ENCODE measurements at regions not wholly inside any gene's neighbourhood (a gene's known extent, or its start where the extent isn't known, plus 50 kb on each side); places are given as distances from the start of the nearest gene placed in this dataset.
"Not testable (repeated sequence)": the region's sequence is repeated elsewhere in the genome, so short reads cannot be mapped to it uniquely, and the experiment has no call there.

DNA sequence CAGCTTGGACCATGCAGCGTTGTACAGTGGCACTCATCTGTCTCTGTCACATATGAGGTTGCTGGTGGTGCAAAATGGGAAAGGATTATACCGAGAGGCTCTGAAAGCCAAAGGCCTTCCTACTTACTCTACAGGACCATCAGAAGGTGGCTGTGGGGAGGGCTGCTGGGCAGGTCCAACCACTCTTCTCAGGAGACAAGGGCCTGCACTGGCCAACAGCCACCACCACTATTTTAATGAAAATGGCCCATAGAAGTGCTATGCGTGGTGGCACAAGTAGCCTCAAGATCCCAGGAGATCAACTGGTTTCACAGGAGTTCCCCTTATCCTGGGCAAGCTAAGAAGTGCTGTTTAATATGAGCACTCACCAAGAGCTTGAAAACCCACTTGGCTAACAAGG lies 52.3 kb downstream of the MRPL57 start:
- no peak for DNase-seq (ENCODE audit: low read depth)

DNA sequence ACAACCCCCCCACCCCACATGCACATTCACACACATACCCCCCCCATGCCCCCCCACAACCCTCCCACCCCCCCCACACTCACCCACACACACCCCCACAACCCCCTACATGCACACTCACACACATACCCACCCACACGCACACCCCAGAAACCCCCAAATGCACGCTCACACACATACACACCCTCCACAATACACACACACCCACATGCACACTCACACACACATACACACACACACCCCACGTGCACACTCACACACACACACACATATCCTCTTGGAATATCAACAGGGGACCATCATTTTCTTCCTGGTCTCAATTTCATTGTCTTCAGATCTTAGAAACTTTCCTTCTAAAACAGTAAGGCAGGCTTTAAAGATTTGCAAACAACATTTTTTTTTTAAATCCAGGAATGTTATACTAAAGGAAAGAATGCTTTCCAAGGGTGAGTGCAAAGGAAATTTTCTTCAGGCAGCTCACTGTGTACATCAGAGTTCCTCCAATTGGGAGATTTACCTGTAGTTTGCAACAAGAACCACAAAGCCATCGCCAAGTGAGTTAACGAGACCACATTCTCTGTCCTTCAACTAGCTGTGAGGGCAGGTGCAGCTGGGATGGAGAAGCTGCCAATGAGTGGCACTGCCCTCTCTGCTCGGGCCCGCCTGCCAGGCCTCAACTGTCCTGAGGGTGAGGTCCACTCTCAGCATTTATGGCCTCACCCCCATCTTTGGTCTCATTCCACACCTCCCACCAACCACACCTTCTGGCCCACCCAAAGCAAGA lies 53.0 kb downstream of the MRPL57 start:
- DNase-seq (ENCODE audit: low read depth): no peak

DNA sequence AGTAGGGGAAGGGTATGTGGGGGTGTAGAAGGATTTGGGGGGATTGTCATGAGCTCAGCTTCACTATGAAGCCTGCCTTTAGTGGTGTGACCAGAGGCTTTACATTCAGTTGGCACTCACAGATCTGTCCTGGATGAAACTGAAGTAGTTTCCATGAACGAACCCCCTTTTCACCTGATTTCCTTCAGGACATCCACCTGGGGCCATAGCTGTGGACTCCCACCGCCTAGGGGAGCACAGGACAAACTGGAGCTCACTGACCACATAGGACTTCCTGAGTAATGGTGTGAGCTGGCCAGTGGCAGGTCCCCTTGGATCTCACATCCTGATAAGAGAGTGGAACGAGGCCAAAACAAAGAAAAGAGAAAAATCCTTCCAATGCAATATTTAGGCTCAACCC lies 54.1 kb downstream of the MRPL57 start:
- no peak for DNase-seq (ENCODE audit: low read depth)

DNA sequence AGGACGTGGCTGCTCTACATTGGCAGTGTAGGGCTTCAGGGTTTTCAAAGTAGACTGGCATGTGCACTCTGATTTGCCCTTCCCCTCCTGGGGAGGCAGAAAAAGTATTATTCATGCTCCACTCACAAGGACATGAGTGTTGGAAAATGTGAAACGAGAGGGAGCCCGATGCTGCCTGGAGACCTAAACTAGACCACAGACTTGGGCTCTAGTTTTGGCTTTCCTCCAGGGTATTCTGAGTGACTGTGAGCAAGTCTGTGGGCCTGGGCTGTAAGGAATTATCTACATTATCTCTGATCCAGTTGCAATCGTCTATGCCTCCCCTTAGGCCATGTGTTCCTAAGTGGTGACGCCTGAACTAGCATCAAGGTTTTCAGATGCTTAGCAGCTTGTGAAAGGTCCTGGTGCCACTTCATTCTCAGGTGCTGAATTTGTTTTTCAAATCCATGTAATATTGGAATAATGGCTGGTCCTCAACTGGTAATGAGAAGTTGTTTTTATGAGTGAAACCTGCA lies 55.0 kb downstream of the MRPL57 start:
- DNase-seq (ENCODE audit: low read depth): no peak

DNA sequence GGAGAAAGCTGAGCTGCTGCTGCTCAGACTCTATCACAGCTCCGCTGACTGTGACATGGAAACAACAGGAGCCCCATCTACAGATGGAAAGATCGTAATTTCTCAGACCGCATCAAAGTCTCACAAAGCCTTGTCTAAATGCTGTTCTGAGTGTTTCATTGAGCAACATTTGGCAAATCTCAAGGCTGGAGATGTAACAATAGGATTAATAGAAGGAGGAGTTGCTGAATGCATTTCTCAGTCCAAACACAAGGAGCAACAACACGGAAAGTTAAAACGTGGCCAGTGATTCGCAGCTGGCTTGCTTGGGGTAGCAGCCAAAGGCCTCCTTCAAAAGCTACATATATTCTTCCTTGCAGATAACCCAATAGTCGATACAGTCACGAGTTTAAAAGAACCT lies 55.7 kb downstream of the MRPL57 start:
- DNase-seq (ENCODE audit: low read depth): no peak

DNA sequence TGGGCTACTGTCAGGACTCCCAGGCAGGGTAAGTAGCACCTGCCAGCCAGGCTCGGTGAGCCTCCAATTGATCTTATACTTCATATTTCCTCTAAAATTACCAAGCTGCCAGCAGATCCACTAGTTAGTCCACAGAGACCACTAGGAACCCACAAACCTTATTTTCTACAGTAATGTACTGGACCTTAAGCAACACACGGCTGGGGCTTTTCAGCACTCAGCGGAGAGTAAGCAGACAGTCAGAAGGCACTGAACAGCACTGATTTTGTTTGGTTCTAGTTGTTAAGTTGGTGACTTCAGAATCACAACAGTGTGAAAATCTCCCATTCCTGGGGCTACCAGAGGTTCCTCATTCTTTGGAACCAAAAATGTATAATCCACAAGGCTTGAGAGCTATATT lies 56.1 kb downstream of the MRPL57 start:
- DNase-seq (ENCODE audit: low read depth): no peak

DNA sequence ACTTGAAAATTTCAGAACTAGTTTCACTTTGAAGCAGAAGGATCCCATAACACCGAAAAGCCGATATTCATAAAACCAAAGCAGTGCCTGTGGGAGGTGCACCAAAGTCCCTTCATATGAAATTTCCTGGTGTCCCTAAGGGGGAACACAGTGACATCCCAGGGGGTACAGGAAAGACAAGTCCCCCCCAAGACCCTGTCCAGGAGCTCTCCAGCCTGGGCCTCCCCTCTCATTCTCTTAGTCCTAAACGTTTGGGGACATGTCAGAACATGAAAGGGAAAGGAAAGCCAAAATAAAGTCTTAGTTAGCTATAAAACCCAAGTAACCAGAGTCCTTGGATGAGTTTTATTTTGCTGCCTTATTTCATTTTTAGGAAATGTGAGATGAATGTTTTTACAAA lies 56.6 kb downstream of the MRPL57 start:
- DNase-seq (ENCODE audit: low read depth): no peak

DNA sequence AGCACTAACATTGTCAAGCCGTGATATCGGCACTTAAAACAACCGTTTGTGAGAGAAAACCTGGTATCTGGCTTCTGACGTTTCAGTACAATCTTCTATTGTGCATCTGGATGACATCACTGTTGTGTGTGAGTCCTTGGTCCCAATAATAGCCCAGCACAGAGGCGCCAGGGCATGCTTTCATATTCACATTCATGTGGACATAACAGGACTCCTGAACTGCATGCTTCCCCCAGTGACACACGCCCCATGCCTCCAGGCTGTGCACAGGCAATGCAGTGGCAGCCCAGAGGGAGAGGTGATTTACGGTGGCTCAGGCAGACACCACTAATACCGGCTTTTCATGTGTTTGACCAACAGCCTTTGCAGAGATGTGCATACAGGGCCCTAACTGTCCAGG lies 58.1 kb downstream of the MRPL57 start:
- peak; percentile 8 for DNase-seq (ENCODE audit: low read depth)

DNA sequence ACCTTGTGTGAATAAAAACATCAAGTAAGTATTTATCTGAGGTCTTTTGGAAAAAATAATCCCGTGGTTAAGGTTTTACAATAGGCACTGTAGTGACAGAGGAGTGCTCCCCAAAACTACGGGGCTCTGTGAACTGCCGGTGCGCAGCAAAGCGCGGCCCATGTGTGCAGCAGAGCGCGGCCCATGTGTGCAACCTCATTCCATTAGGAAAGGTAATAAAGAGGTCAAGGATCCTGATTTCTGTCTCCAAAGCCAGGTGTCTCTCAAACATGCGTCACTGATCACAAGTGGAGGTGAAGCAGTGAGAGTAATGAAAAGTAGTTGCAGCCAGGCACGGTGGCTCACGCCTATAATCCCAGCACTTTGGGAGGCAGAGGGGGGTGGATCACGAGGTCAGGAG lies 58.7 kb downstream of the MRPL57 start:
- no peak for DNase-seq (ENCODE audit: low read depth)

DNA sequence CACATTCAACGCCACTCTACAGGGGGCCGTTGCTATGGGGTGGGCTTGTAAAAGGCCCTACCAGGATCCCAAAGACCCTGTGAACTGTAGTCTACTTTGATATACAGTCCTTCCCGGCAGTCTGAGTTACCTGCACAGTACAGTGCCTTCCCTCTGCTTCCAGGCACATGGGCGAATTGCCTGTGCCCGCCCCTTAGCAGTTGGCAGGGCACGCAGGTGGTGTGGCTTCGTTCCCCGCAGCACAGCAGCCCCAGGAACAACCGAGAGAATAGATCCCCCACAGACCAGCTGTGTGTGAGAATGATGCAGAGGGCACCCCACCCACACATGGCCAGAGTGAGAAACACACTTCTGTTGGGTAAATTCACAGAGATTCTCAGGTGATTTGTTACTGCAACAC lies 60.6 kb downstream of the MRPL57 start:
- DNase-seq (ENCODE audit: low read depth): no peak

DNA sequence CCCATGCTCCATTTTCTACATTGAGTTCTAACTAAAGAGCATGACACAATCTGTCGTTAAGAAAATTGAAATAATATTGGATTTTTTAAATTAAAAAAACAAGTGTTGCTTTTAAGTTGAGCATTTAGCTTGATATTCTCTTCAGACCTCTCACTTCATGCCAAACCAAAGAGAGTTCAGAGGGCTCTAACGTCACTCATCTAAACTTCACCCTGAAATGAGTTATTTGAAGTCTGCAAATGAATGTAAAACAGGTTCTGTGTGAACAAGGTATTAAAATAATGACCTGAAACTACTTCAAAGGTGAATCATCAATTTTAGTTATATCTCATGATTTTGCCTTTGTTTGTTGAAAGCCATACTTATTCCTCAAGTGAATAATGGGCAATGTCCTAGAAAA lies 61.8 kb downstream of the MRPL57 start:
- DNase-seq (ENCODE audit: low read depth): no peak

DNA sequence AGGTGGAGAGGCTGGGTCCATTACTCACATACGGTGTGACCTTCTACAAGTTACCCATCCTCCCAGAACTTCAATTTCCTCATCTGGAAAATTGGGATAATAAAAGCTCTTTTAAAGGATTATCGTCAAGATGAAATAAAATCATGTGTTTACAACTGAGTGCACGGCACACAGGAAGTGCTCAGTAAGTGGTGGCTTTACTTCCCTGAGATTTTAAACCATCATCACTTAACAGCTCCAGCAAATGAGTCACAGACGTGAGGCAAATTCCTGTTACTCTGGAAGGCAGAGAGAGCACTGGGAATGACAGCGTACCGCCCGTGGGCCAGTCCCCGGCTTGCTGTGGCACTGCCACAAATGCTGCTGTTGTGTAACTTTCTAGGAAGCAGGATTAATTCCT lies 64.1 kb downstream of the MRPL57 start:
- peak; percentile 74 for DNase-seq (ENCODE audit: low read depth)

DNA sequence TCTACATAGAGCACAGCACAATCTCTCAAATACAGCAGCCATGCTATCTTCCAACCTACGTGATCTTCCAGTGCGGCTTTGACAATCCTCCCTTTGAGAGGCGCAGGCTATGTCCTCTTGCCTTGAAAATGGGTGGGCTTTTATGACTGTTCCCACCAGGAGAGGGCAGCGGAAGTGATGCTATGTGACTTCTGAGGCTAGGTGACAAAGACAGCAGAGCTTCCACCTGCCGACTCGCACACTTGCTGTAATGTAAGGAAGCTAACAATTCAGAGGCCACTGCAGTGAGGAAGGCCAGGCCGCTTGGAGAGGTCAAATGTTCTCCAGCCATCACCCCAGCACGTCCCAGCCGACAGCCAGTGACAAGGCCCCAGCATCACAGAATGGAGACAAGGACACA lies 65.8 kb downstream of the MRPL57 start:
- no peak for DNase-seq (ENCODE audit: low read depth)

DNA sequence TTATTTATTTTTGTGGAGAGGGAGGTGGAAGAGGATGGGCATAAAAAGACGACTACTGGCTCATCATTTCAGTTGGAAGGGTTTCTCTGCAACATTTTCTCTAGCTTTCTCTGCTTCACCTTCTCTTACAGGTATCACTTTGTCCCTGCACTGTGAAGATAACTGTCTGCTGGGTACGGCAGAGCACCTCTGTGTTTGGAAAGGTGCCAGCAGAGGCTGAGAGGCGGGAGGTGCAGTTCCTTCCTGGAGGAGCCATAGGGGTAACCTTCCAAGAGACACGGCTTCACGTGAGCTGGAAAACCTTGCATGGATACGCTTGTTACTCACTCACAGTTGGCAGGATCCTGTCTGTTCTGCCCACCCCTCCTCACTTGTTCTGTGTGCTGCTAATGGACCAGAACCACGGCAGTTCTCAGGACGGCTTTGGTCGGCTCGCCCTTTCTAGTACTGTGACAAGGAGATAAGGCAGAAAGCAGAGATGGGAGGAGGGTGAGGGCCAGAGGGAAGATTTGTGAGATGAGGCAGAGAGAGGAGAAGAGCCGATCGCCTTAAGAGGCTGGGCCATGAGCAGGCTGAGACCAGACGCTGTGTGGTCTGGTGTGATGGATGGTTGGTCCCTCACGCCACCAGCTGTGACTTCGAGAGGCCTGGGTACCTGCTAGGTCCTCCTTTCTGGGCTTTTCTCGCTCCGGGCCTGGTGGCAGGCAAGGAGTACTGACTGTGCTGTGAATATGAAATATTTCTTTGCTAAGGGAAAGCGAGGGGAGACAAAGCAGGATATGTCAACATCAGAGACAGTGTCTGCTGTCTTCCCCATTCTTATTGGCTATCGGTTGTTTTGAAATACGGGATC lies 66.8 kb downstream of the MRPL57 start:
- DNase-seq (ENCODE audit: low read depth): no peak

DNA sequence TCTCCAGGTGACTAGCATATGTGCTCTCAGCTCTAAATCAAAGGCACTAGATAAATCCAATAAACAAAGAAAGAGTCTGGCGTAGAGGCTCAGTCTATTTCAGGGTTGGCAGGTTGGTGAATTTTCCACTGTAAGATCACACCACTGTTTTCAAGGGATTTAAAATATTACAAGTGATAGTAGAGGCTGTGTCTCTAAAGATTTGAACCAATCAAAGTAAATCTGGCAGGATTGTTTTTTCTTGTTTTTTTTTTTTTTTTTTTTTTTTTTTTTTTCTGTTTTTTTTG lies 67.4 kb downstream of the MRPL57 start:
- DNase-seq (ENCODE audit: low read depth): not testable (repeated sequence)

DNA sequence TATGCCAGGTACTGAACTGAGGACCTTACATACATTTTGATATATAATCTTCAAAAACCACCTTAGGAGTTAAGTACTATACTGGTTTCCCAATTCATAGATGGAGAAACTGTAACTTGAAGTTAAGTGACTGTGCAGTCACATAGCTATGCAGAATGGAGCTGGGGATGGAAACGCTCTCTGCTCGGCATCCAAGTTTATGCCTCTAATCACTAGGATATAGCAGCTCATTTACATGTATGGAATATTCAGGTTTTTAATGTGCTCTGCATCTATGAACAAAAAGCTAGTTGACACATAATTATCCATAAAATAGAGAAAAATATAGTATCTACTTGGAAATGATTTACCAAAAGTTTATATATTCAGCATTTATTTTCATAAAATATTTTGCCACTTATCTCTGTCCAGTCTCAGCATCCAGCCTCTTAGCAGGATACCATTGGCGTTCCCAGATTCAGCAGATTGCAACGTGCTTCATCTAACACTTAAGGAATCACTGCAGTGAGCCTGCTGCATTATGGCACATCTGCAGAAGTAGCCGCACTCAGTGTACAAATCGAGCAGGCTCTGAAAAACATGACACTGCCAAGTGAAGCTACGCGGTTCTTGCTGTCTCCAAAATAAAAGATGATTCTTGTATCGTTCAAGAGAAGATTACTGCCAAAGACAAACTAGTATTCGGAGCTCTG lies 70.4 kb downstream of the MRPL57 start:
- DNase-seq (ENCODE audit: low read depth): no peak

DNA sequence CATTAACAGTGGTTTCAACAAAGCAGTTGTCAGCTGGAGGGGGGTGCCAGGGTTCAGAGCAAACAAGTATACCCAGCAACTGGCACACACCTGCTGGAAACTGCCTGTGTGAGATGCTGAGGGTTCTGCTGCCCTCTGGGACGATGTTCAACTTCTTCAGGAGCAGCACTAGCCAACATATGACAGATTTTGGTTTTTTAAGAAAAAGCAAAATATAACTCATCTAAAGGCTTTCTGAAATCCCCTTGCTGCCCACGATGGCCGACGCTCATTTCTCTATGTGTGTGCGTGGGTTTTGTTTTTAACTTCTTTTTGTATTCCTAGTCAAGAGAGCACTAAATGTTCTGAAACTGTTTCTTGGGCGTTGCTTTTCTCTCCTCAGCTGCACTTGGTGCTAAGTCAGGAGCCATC lies 79.9 kb downstream of the MRPL57 start:
- DNase-seq (ENCODE audit: low read depth): no peak

DNA sequence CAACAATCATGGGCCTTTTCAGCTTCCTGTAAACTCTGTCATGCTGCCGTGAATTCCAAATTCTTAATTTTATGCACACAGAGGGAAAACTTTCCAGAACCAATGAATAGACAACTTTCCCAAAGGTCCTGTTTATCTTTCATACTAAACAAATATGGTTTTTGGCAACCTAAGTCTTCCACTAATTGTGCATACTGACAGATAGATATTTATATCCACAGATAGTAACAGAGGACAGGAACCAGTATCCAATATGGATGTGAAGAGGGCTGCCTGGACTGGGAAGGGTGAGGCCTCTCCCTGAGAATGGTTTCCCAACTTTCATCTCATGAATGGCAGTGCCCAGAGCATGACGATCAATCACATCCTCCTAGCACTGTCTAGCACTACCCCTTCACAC lies 80.4 kb downstream of the MRPL57 start:
- no peak for DNase-seq (ENCODE audit: low read depth)

DNA sequence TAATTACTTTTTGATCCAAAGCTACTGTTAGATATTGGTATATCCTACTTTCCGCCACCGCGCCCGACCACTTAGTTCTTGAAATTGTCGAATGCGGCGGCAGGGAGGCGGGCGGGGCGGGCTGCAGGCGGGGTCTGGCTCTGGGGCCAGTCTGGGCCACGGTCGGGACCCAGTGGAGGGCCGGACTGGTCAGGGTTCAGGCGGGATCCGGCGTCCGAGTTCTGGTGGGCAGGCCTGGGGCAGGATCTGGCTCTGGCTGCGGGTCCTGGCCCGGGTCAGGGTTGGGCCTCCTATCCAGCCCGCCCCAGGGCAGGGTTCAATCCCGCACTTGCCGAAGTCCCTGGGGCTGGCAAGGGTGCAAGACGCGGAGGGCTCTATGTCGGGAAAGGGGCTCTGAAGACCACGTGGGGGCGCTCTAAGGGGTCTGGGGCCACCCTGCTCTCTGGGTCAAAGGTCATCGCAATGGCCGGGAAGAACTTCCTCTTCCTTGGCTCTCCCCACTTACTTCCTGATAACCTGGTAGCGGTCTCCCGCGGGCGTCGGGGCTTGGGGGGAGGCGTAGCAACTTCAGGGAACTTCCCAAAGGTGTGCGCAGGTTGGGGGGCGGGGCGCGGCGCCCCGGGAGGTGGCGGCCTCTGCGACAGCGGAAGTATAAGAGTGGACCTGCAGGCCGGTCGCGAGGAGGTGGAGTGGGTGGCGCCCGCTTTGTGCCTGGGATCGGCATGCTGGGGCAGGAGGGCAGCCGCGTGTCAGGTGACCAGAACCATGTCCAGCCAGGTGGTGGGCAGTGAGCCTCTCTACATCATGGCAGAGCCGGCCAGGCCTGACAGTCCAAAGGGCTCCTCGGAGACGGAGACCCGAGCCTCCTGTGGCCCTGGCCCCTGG lies 83.4 kb downstream of the MRPL57 start:
- DNase-seq (ENCODE audit: low read depth): no peak

DNA sequence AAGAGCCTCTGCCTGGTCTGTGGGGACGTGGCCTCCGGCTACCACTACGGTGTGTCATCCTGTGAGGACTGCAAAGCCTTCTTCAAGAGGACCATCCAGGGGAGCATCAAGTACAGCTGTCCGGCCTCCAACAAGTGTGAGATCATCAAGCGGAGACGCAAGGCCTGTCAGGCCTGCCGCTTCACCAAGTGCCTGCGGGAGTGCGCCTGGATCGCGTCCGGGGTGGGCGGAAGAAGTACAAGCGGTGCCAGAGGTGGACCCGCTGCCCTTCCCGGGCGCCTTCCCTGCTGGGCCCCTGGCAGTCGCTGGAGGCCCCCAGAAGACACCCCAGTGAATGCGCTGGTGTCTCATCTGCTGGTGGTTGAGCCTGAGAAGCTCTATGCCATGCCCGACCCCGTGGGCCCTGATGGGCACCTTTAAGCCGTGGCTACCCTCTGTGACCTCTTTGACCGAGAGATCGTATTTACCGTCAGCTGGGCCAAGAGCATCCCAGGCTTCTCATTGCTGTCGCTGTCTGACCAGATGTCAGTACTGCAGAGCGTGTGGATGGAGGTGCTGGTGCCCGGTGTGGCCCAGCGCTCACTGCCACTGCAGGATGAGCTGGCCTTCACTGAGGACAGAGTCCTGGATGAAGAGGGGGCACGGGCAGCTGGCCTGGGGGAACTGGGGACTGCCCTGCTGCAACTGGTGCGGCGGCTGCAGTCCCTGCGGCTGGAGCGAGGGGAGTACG lies 84.3 kb downstream of the MRPL57 start:
- DNase-seq (ENCODE audit: low read depth): not testable (repeated sequence)

All from HT1080 (cell line).